ENCODE measurements at regions not wholly inside any gene's neighbourhood (a gene's known extent, or its start where the extent isn't known, plus 50 kb on each side); places are given as distances from the start of the nearest gene placed in this dataset.

GRCh38 chr6:105990151-105990550, 96.0 kb upstream of the PRDM1 start:
- DNase-seq: no peak

GRCh38 chr6:105988812-105989577, 97.1 kb upstream of the PRDM1 start:
- DNase-seq: no peak

DNA sequence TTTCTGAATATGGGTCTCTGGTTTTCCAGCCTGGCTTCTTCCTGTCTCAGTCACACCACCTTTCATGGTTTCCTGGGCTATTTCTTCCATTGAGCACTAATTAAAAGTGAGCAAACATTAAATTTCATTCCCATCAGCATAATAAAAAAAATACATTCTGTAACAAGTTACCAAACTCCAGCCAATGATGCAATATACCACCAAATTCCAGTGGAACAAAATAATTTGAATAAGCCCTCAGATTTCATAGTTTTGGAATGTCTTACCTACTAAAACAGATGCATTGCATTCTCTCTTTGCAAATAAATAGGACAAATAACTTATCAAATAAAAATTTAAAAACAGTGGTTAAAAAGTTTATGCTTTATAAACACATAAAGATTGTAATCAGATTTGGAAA, 97.8 kb upstream of the PRDM1 start:
- no peak for DNase-seq

DNA sequence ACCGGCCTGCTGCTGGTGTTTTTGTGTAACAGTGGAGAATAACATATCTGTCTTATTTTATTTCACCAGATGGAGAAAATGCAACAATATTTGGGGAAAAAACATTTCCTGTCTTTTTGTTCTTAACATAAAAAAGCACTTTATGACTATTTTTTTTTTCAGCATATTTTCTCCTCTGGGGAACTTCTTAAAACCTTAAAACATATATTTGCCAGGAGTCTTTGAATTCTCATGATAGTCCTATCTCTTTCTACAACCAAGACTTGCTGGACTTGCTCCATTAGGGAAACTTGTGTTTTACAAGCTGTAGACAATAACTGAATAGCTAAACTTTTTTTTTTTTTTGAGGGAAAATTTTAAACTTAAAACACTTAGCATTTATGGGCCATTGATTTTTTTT, 98.6 kb upstream of the PRDM1 start:
- no peak for DNase-seq

DNA sequence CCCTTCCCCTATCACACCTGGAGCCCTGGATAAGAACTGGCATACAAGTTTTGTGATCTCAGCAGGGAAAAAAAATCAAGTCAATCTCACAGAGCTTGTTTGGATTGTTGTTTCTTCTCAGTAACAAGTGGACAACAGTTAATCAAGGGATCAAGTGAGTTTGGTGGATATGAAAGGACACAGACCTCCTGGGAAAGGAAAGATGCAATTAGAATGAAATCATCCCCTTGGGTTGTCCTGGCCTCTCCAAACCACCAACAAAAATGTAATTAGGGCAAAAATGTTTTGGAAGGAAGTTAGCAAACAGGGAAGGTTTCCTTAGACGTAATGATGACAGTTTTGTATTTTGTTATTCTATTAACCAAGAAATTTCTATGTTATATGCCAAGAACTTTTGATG, 99.1 kb upstream of the PRDM1 start:
- DNase-seq: no peak

- DNase-seq: no peak
Measured at GRCh38 chr6:105985816-105986632, 100.1 kb upstream of the PRDM1 start.

DNA sequence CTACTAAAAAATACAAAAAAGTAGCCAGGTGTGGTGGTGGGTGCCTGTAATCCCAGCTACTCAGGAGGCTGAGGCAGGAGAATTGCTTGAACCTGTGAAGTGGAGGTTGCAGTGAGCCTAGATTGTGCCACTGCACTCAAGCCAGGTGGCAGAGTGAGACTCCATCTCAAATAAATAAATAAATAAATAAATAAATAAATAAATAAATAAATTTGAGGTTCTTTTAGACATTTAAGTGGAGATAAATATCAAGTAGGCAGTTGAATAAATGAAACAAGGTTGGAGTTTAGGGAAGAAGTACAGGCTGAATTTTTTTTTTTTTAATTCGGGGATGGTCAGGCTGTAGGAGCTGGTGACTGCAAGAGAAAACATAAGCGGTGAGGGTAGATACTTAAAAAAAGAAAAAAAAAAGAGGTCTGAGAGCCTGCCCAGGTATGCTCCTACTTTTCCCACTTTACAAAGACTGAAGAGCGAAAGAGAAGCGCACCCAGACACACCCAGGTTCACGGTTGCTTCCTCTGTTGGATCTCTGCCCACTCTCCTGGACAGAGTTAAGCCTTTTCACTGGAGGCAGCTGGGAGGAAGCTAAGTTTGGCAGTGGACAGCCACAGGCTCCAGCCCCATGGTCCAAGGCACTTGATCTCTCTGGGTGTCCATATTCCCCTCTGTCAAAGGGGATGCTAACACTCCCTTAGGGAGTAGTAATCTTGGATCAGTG, 100.9 kb upstream of the PRDM1 start:
- DNase-seq: peak; percentile 29

- no peak for DNase-seq
Measured at GRCh38 chr6:105983763-105984162, 102.4 kb upstream of the PRDM1 start.

DNA sequence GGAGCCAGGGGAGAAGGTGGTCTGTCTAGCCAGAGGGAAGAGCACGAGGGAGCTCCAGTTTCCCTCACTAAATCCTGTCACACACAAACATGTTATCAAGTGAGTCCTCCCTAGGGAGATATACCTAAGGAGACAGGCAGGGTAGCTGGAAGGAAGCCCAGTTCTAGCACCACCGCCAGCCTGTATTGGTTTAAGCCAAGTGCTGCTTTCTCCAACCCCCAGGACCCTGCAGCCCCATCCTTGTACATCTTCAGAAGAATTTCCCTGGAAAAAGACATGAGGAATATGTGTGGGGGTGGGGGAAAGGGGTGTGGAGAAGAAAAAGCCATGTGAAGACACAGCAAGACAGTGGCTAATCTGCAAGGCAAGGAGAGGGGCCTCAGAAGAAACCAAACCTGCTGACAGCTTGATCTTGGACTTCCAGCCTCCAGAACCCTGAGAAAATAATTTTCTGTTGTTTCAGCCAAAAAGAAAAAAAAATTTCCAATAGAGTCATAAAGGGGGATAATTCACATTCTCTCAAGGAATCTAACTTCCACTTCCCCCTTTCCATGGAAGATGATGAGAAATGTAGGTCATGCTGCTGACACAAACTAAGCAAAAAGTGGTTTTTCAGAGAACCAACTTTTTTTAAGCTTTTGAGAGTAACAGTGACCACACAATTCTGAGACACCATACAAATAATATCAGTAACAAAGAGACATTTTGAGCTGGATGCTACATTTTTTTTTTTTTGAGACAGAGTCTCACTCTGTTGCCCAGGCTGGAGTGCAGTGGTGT, 103.2 kb upstream of the PRDM1 start:
- DNase-seq: peak; percentile 5

DNA sequence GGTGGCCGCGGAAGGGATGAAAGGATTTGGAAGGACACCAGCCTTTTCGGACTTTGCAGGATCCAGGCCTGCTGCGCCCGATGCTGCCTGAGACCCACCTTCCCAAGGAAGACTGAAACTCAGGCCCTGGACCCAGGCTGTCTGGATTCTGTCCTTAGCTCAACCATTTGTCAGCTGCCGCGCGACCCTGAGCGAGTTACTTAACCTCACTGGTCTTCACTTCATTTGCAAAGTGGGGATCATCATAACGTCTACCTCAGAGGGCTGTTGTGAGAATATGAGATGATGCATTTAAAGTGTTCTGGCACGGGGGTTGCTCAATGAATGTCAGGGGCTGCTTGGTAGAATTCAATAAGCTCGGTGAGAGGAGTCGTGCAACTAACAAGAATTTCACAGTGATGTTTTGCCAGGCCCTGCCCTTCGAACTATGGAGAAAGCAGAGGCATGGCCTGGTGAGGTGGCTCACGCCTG, 104.2 kb upstream of the PRDM1 start:
- DNase-seq: no peak

GRCh38 chr6:105981002-105981887, 104.9 kb upstream of the PRDM1 start:
- no peak for DNase-seq

- no peak for DNase-seq
Measured at GRCh38 chr6:105978974-105979373, 107.2 kb upstream of the PRDM1 start.

- DNase-seq: no peak
Measured at GRCh38 chr6:105977934-105978504, 108.1 kb upstream of the PRDM1 start.

- no peak for DNase-seq
Measured at GRCh38 chr6:105974986-105975385, 111.2 kb upstream of the PRDM1 start.

- DNase-seq: no peak
Measured at GRCh38 chr6:105972440-105972839, 113.7 kb upstream of the PRDM1 start.

- DNase-seq: peak; percentile 10
Measured at GRCh38 chr6:105968603-105969333, 117.4 kb upstream of the PRDM1 start.

DNA sequence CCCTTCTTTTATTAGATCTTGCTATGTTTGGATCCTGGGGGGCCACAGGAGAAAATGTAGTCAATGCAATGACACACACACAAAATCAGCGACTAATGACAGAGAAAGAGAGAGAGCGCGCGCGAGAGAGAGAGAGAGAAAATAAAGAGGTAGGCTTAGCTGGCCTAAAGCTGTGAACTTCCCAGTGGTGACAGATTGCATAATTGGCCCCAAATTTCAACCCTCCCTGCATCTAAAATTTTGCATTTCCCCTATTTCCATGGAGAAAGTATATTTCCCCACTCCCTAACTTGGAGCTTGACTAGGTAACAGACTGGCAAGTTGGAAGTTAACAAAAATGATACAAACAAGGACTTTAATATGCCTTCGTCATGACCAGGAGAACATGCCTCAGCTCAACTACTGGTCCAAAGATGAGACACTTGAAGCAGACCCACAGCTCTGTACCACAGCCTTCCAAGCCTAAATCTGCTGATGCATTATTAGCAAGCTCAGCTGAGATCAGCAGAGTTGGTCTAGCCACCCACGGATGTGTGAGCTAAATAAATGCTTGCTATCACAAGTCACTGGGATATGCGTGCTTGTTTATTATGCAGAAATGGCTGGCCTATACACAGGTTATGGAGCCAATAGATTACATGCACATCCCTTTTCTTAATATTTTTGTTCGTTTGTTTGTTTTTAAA, 118.1 kb upstream of the PRDM1 start:
- DNase-seq: no peak

- no peak for DNase-seq
Measured at GRCh38 chr6:105966481-105966880, 119.7 kb upstream of the PRDM1 start.

GRCh38 chr6:105964979-105965760, 121.0 kb upstream of the PRDM1 start:
- DNase-seq: no peak
